ENCODE measurements at regions not wholly inside any gene's neighbourhood (a gene's known extent, or its start where the extent isn't known, plus 50 kb on each side); places are given as distances from the start of the nearest gene placed in this dataset.

GRCh38 chr11:8834379-8834778 is 76.6 kb upstream of the AKIP1 start:
- H3K36me3 Mint-ChIP-seq (ENCODE audit: low read depth) = no peaks in the 10 kb centered on the region
- H3K4me1 Mint-ChIP-seq (ENCODE audit: low read depth) = peaks cover 71% of the 10 kb centered on the region
- peak overlapping the region; percentile 27; the same call in 1 of the 2 replicates for H3K4me3 Mint-ChIP-seq
- H3K27me3 Mint-ChIP-seq (ENCODE audit: insufficient read depth) = no peaks in the 10 kb centered on the region; the same call in none of the 2 replicates
- TF ChIP-seq CTCF (IDR thresholded peaks at IDR 0.05) = 0 out of 2 replicates have a peak, but pooled peaks have one; percentile 21
- H3K9me3 Mint-ChIP-seq = no peaks in the 10 kb centered on the region
- H3K27ac Mint-ChIP-seq = peak overlapping the region; percentile 96
- no peak for DNase-seq

GRCh38 chr11:8838248-8838647 is 72.7 kb upstream of the AKIP1 start:
- Mint-ChIP-seq H3K4me1 (ENCODE audit: low read depth) (peaks cover 75% of the 10 kb centered on the region), H3K36me3 (ENCODE audit: low read depth) (peaks cover 4% of the 10 kb centered on the region; the same call in 1 of the 2 replicates), H3K4me3 (peak overlapping the region; percentile 60), H3K27ac (peak overlapping the region; percentile 74), H3K27me3 (ENCODE audit: insufficient read depth) (no peaks in the 10 kb centered on the region; the same call in none of the 2 replicates), H3K9me3 (no peaks in the 10 kb centered on the region)
- no peak for TF ChIP-seq CTCF (IDR thresholded peaks at IDR 0.05)
- DNase-seq = peak; percentile 68

- Mint-ChIP-seq H3K9me3 (no peaks in the 10 kb centered on the region), H3K27me3 (ENCODE audit: insufficient read depth) (no peaks in the 10 kb centered on the region; the same call in 1 of the 2 replicates), H3K4me1 (ENCODE audit: low read depth) (peaks cover 69% of the 10 kb centered on the region), H3K36me3 (ENCODE audit: low read depth) (peaks cover 4% of the 10 kb centered on the region; the same call in 1 of the 2 replicates), H3K27ac (peak overlapping the region; percentile 58), H3K4me3 (no peak overlapping the region)
- DNase-seq = no peak
- TF ChIP-seq CTCF (IDR thresholded peaks at IDR 0.05) = no peak
Measured at GRCh38 chr11:8839306-8839956, 71.6 kb upstream of the AKIP1 start.

GRCh38 chr11:8839957-8840945 is 70.7 kb upstream of the AKIP1 start:
- Mint-ChIP-seq H3K27me3 (ENCODE audit: insufficient read depth) (no peaks in the 10 kb centered on the region; the same call in 1 of the 2 replicates), H3K36me3 (ENCODE audit: low read depth) (peaks cover 4% of the 10 kb centered on the region; the same call in 1 of the 2 replicates), H3K4me3 (no peak overlapping the region), H3K4me1 (ENCODE audit: low read depth) (peaks cover 62% of the 10 kb centered on the region), H3K9me3 (no peaks in the 10 kb centered on the region), H3K27ac (peak overlapping the region; percentile 58)
- TF ChIP-seq CTCF (IDR thresholded peaks at IDR 0.05) = no peak
- no peak for DNase-seq

GRCh38 chr11:8841899-8842298 is 69.1 kb upstream of the AKIP1 start:
- H3K27me3 Mint-ChIP-seq (ENCODE audit: insufficient read depth) = no peaks in the 10 kb centered on the region; the same call in 1 of the 2 replicates
- no peak for DNase-seq
- no peak for TF ChIP-seq CTCF (IDR thresholded peaks at IDR 0.05)

More at GRCh38 chr11:8841899-8842298, 69.1 kb upstream of the AKIP1 start:
- H3K27ac Mint-ChIP-seq = no peak overlapping the region
- no peaks in the 10 kb centered on the region for H3K9me3 Mint-ChIP-seq
- H3K4me3 Mint-ChIP-seq = no peak overlapping the region
- peaks cover 4% of the 10 kb centered on the region; the same call in 1 of the 2 replicates for H3K36me3 Mint-ChIP-seq (ENCODE audit: low read depth)
- H3K4me1 Mint-ChIP-seq (ENCODE audit: low read depth) = peaks cover 53% of the 10 kb centered on the region

All from HFFc6 (cell line).